Fibroblast of skin of scalp (primary cell): ENCODE measurements at regions not wholly inside any gene's neighbourhood (a gene's known extent, or its start where the extent isn't known, plus 50 kb on each side); places are given as distances from the start of the nearest gene placed in this dataset.
"Not testable (repeated sequence)": the region's sequence is repeated elsewhere in the genome, so short reads cannot be mapped to it uniquely, and the experiment has no call there.

Source experiments
- DNase-seq: peaks from one replicate; pipeline ENCODE4 v3.0.0-alpha.2; 2013

DNA sequence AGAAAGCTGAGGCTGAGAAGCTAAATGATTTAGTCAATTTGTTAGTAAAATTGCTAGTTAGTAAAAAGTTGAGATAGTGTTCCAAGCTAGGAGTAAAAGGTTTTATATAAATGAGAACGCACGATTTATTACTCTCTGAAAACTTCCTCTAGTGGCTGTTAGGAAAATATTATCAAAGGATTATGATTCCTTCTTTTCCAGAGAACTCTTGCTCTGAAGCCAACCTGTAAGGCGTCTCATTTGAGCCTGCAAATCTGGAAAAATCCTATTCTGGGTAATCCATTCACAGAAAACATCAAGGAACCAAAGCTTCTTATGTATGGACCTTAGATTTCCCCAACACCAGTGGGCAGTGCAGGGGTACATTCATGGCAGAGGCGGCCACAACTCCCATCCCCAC lies 252.7 kb downstream of the SOD2 start:
- no peak for DNase-seq

DNA sequence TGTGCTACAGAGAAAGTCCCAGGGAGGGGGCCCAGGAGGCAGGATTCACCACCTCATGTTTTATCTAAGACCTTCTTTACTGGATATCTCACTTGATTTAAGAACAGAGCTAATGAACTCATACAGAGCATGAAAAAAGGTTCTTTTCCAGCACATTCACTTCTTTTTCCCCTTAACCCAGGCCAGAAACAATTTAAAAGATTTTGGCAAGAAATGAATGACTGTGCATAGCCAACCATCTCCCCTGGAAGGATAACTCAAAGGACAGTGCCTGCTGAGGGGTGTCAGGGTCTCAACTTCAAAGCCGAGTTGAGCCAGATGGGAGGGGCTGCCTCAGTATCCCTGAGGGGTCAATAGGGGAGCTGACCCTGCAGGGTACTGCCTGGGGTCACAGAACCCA lies 253.4 kb downstream of the SOD2 start:
- DNase-seq, result no peak

DNA sequence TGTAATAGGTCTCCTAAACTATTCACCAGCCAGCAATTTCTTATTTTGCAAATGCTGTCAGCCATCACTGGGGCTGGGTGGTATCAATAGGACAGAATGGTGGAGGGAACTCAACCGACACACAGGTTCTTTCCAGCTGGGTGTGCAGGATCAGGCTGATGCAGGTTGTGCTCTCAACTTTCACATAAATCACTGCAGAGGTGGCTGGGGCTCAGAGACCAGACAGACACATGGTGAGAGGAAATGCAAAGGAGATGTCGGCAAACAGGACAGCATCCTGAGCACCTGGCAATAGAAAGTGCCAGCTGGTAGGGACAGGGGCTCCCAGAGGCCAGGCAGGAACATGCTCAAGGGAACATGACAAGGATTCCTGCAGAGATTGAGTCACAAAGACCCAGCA lies 254.9 kb downstream of the SOD2 start:
- DNase-seq, result no peak

DNA sequence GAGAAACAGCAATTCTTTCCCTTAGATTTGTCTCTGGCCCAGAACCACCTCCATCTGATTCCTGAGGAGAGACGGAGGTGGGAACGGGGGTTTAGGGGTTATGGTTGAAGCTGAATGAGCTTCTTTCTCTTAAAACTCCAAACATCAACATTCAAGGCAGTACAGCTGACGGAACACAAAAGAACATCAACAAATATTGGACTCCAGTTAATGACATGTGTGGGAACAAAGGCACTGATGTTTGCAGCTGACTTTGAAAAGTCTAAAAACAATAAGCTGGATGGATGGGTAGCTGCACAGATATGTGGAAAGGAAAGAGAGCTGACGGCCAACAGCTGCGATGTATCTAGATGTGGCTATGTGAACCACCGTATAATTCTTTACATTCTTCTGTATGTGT lies 256.5 kb downstream of the SOD2 start:
- no peak for DNase-seq

DNA sequence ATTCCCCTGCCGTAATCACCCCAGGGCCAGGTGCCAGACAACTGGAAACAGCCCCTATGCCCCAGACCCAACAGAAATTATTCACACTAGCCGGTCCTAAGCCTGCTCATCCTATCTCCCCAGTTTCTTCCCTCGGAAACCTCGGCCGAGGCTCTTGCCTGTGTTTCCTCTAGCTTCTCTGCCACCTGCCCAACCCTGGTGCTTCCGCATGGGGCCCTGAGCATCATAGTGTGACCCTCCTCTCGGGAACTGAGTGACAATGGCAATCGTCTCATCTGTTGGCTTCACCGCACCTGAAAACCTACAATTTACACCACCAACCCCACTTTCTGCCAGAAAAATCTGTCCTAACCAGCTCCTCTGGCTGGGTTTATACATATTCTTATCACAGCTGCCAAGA lies 257.3 kb downstream of the SOD2 start:
- DNase-seq, result no peak

DNA sequence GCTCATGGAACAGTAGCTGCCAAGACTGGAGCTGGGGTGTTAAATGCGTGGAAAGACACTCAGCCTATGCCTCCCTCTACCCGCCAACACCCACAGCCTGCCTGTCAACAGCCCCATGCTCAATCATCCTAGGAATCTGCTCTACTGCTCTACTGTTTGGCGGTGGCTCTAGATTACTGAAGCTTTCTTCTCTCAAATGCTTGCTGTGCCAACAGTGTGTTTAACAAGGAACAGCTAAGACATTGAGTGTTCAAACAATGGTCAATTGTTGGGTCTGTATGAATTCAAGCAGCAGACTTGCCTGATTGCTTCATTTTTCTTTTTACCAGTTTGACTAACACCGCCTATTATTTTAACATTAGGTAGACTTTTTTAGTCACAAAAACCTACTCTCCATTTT lies 258.6 kb downstream of the SOD2 start:
- DNase-seq, result no peak

DNA sequence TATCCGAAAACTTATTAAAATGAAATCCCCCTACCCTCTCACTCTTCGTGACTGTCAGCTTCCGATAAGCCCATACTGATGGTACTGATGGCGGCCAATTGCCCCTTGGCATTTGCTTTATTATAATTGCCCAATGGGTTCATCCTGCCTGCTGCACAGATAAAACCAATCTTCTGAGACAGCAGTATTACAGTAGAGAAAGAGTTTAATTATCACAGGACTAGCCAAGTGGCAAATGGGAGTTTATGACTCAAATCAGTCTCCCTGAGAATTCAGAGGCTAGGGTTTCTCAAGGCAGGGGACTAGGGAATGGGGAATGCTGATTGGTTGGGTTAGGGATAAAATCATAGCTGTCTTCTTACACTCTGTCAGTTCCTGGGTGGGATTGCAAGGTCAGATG lies 259.5 kb downstream of the SOD2 start:
- no peak for DNase-seq

DNA sequence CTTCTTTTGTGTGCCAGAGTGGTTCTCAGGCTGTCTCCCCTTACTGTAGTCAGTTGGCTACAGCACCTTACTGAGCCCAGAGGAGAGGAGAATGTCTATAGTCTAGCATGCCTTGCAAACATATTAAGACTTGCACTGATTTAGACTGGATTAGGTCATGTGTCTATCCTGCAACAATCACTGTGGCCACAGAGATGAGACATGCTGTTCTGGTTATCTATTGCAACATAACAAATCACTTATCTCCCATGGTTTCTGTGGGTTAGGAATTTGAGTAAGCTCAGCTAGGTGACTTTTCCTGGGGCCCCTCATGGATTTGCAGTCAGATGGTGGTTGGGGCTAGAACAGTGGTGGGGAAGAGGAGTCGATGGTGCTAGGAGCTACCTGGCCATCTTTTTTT lies 261.3 kb downstream of the SOD2 start:
- DNase-seq, result no peak

DNA sequence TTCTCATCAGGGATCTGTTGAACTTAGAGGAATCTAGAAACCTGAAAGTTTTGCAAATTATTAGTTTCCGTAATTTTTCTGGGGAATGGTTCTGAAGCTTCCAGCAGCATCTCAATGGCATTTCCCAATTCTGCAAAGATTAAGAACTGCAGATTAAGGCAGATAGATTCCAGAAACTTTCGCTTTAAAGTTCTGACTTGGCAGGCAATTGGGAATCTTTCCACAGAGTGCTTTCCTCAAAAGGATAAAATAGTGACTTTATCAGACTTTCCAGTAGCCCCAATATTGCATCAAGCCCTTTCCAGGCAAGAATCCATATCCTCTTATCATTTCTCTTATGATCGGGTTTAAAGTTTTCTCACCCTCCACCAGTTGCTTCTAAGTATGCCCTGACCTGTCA lies 261.1 kb downstream of the FNDC1 start:
- no peak for DNase-seq

DNA sequence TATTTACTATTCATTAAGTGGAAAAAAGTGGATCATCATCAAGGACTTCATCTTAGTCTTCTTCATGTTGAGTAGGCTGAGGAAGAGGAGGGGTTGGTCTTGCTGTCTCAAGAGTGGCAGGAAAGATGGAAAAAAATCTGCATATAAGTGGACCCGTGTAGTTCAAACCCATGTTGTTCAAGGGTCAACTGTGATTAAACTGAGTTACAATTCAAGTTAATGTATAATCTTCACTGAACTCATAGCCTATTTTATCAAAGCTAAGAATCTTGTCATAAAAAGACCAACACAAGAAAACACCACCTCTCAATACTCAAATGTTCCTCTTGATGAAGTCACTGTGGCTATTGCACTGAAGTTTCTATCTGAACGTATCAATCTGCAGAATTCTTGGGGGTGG lies 260.2 kb downstream of the FNDC1 start:
- no peak for DNase-seq

DNA sequence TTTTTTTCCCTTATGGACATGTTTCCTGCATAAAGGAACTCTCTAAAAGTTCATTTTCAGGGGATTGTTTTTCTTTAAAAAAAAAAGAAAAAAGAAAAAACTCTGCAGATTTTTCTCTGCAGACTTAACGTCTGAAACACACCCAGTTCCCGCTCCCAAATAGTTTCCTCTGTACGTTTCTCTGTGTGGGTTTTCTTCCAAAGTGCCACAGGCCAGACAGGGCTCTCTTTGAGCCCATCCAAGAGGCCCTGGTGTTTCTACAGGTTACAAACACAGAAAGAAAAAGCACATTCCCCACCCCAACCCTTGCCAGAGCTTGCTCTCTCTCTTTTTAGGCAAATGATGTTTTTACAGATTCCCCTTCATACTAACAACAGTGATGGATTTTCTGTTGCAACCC lies 258.6 kb downstream of the FNDC1 start:
- DNase-seq, result no peak

DNA sequence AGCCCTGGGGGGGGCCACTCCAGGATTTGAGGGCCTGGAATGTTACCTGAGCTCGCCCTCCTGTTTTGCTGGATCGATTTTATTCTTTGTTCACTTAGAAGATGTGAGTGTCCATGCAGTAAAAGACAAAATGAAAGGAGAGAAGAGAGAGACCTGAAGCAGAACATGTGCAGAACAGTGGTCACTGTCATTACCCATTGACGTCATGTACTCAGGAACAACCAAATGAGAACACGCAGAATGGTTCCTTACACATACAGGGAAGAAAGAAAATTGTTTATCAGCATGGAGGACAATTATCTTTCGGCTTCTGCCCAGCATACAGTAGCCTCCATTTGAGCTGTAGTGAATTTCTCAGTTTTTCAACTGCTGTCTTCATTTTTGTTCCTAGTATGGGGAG lies 258.1 kb downstream of the FNDC1 start:
- DNase-seq, result no peak

DNA sequence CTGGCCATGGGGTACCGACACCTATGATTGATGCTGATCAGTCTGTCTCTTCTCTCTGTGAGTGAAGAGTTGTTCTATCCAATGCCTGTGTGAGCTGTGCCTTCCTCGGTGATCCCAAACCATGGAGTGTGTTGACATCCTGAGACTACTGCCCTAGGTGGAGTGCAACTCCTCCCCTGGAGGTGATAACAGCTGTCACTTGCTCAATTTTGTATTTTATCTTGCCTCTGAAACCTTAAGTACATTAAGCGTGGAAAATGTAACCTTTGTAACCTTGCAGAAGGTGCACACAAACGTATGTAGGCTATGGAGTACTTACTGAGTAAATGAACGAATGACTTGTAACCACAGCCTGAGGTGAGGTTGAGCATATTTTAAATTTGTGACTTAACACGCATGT lies 256.2 kb downstream of the FNDC1 start:
- no peak for DNase-seq

DNA sequence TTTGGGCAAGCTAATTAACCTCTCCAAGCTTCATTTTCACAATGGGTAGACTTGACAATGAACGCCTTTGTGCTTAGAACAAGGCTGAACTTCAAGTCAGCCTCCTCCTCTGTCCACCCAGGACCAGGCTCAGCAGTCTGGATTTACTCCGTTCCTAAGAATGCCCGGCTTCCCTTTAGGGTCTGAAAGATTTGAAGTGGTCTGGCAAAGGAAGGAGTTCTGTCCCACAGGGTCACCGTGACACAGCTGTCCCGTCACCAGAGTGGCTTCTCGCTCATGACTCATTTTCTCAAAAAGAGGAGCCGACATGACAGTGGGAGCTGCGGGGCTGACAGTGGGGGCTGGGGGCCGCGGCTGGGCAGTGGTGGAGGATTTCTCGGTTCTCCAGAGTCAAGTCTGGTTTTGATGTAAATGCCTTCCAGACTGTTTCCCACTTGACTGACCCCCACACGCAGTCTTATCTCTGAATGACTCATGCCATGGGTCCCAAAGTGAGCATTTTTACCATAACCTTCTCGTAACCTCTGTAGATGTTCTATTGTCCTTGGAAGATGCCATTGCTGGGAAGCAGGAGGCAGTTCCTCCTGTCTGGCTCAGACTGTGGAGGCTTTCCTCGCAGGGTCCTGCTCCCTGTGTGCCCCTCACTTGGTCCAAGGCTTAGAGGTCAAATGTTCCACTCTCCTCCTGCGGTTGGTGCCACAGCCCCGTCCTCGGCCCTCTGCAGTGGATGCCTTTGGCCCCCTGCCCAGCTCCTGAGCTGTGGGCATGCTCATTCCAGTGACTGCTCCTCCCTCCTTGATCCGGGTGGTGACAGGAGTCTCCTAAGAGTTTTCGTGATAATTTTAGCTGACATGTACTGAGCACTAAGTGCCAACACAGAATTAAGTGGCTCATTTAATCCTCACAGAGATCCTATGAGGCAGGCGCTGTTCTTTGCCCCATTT lies 253.1 kb downstream of the FNDC1 start:
- DNase-seq, result peak; percentile 64

DNA sequence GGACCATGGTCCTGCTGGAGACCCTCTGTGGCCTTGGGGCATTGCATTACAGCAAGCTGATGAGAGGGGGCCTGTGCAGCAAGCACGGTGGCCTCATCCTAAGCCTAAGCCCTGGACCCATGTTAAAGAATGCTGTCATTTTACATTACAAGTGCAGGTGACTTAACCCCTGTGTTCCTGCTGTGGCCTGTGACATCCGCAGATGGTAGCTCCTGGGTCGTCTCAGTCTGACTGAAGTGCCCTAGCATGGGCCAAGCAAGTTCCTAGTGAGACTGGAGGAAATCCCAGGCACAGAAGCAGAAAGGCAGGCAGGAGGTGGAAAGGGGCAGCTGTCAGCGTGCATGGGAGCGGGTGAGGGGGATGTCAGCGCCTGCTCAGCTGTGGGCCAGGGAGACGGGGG lies 252.4 kb downstream of the FNDC1 start:
- no peak for DNase-seq

DNA sequence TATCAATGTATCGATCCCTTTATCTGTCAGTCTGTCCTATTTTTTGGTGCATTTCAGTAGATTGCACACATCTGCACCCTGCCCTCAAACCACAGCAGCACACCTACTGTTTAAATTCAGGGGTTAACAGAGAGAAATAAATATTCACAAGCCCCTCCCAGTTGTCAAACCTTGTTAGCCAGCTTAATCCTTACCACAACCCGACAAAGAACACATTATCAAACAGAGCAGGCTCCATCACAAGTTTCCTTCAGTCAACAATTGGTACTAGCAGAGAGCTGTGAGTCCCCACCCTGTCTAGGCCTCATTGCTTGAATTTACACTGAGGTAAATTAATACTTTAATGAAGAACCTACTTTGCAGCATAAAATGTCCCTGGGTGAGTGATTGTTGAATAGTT lies 249.8 kb downstream of the FNDC1 start:
- DNase-seq, result no peak

DNA sequence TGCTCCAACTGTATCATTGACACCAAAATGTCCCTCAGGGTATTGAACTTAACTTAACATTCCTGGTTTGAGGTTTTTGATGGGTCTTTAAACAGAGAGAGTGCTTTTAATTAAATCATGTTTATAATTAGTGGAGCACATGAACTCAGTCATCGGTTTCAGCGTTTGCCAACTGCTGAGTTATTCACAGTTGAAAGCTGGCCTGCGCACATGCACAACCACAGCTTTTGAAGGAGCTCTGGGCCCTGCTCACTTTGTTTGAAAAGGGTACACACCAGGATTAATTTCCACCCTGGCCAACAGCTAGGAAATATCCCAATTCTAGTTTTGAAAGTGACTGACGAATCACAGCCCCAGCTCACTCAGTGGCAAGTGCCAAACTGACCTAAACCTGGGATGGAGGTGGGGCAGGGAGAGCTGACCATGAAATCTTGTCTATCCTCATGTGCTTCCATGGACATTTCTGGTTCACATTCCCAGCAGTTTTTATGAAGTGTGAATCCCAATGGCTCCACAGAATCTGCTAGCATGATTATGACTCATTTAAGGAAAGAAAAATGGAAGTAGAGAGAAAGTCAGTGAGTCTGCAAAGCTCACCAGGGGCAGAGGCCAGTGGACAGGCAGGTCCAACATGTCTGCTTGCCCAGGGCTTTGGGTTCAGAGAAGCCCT lies 247.8 kb downstream of the FNDC1 start:
- no peak for DNase-seq

DNA sequence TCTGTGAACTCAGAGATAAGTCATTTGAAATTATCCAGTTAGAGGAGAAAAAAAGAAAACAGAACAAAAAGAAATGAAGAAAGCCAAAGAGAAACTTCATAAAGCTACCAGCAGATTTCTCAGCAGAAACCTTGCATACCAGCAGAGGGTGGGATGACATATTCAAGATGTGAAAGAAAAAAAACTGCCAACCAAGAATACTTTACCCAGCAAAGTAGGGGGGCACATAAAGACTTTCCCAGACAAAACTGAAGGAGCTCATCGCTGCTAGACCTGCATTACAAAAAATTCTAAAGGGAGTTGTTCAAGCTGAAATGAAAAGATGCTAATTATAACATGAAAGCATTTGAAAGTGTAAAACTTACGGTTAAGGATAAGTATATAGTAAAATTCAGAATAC lies 246.3 kb downstream of the FNDC1 start:
- no peak for DNase-seq

DNA sequence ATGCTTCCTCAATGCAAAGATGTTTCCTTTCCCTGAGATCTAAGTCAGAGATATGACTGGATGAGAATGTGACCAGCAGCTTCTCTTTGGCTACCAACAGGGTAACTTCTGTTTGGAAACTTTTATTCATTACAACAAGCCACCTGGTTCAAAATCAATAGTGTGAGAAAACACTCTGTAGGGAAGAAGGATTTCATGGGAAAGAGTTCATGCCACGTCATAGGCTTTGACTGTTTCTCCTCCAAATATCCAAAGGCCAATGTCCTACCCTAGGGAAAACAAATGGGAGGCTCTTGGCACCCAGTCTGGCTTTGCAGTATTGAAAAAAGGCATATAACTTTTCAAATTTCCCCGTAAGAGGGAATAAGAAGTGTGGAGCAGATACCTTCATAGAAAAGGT lies 245.5 kb downstream of the FNDC1 start:
- DNase-seq, result no peak

DNA sequence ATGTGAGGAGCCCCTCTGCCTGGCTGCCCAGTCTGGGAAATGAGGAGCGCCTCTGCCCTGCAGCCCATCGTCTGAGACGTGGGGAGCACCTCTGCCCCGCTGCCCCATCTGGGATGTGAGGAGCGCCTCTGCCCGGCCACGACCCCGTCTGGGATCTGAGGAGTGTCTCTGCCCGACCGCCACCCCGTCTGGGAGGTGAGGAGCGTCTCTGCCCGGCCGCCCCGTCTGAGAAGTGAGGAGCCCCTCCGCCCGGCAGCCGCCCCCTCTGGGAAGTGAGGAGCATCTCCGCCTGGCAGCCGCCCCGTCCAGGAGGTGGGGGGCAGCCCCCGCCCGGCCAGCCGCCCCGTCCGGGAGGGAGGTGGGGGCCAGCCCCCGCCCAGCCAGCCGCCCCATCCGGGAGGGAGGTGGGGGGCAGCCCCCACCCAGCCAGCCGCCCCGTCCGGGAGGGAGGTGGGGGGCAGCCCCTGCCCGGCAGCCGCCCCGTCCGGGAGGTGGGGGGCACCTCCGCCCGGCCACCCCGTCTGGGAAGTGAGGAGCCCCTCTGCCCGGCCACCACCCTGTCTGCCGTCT lies 238.1 kb downstream of the FNDC1 start:
- not testable (repeated sequence) for DNase-seq

DNA sequence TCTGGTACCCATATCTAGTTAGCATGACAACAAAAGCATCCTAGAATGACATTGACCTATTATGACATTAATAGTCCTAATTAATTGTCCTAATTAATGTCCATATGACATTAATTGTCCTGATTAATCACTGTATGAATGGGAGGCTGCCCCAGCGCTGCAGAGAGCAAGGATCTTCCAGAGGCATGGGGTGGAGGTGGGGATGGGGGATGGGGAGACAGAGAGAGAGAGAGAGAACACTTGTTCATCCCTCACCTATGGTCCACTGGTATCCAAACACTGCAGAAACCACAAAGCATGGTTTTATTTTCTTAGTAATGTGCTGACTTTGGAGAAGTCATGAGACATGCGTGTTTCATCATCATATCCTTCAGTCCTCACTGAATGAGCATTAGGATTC lies 235.1 kb downstream of the FNDC1 start:
- DNase-seq, result no peak

DNA sequence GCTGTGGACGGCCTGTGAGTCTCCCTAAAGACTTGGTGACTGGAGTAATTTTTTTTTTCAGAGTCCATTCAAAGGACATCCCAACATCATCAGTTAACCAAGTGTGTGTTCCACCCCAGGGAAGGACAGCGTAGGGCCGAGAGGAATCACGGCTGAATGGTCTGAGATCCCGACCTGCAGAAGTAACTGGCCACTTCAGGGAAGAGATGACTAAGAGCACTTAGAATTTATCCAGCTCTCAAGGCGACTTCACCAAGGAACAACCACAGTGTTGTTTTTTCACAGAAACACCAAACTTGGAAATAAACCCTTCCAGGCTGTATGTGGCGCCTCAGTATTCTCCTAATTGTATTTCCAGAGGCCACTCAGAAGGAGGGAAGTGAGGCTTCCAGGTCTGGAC lies 231.6 kb downstream of the FNDC1 start:
- DNase-seq, result no peak

DNA sequence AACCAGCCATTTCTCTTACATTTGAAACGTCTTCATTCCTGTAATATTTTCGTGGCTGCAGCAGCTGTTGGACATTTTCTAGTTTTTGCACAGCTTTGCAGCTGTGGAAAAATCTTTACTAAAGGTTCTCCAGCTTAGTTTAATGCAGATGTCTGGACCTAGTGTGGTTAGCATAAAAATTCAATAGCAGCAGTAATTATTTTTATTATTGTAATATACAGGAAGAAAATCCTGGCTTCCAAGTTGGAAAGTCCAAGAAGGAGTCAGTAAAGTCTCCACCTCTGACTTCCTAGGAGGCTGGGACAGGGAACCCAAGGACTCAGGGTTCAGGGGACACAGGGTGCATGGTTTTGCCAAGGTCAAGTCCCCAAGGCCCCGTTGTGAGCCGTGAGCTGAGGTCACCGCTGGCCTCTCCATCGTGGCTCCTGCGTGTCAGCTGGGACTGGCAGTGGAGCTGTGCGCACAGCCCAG lies 230.6 kb downstream of the FNDC1 start:
- DNase-seq, result no peak

DNA sequence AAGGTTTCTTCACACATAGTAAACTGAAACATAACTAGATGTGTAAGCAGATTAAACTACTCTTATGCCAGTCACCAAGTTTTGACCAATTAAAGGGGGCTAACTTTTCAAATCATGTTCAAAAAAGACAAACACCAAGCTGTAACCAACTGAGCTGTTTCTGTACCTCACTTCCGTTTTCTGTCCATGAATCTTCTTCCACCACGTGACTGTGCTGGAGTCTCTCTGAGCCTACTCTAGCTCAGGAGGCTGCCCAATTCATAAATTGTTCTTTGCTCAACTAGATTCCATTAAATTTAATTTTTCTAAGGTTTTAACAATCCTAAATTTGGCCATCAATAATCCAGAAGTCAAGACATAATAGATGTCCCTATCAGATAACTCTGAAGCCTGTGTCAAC lies 229.4 kb downstream of the FNDC1 start:
- DNase-seq, result no peak
